Lung (tissue), 11 donors: ENCODE measurements at regions not wholly inside any gene's neighbourhood (a gene's known extent, or its start where the extent isn't known, plus 50 kb on each side); places are given as distances from the start of the nearest gene placed in this dataset.

Experiments used
- ATAC-seq: fragments of 200-7000 bp; cut with Tn5 transposase; one replicate; pipeline ENCODE4 v1.9.1; 2020; ENCODE audit warnings: moderate number of reproducible peaks; ENCODE audit not compliant: insufficient read depth, low FRiP score
- DNase-seq, 3 donors: peaks; one replicate each; pipeline ENCODE4 v3.0.0-alpha.2; 2013 to 2017
- H3K27ac ChIP-seq, 2 donors: one replicate each; pipeline ENCODE4 v1.5.1; 2013; ENCODE audit warnings: mild to moderate bottlenecking in 2 of 2, moderate library complexity in 2 of 2, control low read depth in 1 of 2, inconsistent platforms in 1 of 2, low read depth in 1 of 2, low read length in 1 of 2
- H3K27me3 ChIP-seq, 3 donors: one replicate each; pipeline ENCODE4 v1.5.1; 2013; ENCODE audit warnings: low read length in 2 of 3; ENCODE audit not compliant: control insufficient read depth in 3 of 3, insufficient read depth in 3 of 3
- H3K36me3 ChIP-seq, 4 donors: one replicate each; pipeline ENCODE4 v1.5.1; 2013; ENCODE audit warnings: low read length in 4 of 4, mild to moderate bottlenecking in 1 of 4, moderate library complexity in 1 of 4; ENCODE audit not compliant: control insufficient read depth in 4 of 4, insufficient read depth in 4 of 4
- H3K4me1 ChIP-seq, 5 donors: one replicate each; pipeline ENCODE4 v1.5.1; 2013; ENCODE audit warnings: low read length in 5 of 5, mild to moderate bottlenecking in 2 of 5, moderate library complexity in 1 of 5; ENCODE audit not compliant: control insufficient read depth in 5 of 5, insufficient read depth in 5 of 5
- H3K4me3 ChIP-seq: one replicate; pipeline ENCODE4 v1.5.1; 2013; ENCODE audit warnings: mild to moderate bottlenecking, control low read depth, moderate library complexity
- H3K9ac ChIP-seq, 2 donors: one replicate each; pipeline ENCODE4 v1.5.1; 2013; ENCODE audit warnings: low read length in 2 of 2, control low read depth in 1 of 2; ENCODE audit not compliant: insufficient read depth in 1 of 2
- H3K9me3 ChIP-seq, 4 donors: one replicate each; pipeline ENCODE4 v1.5.1; 2013; ENCODE audit warnings: low read length in 3 of 4, mild to moderate bottlenecking in 1 of 4, moderate library complexity in 1 of 4; ENCODE audit not compliant: control insufficient read depth in 4 of 4, insufficient read depth in 3 of 4
- WGBS, 2 donors: extraction: QIAGEN DNeasy Blood & Tissue Kit; methylation state at CpG; one replicate each; pipeline ENCODE4 v1.1.7; 2013; 5-methylcytosine and 5-hydroxymethylcytosine counted together
- TF ChIP-seq, protein P1 (sequence below): IDR thresholded peaks from 2 replicates; pipeline ENCODE4 v1.5.1; 2012; ENCODE audit warnings: mild to moderate bottlenecking; ENCODE audit errors: control extremely low read depth, extremely low read depth
- donor health status: control.
- donor health status: control.
- donor health status: Bipolar disorder and iron deficiency.
- donor health status: healthy.
- donor health status: DM: yes; HTN: yes; CAD: no.

DNA sequence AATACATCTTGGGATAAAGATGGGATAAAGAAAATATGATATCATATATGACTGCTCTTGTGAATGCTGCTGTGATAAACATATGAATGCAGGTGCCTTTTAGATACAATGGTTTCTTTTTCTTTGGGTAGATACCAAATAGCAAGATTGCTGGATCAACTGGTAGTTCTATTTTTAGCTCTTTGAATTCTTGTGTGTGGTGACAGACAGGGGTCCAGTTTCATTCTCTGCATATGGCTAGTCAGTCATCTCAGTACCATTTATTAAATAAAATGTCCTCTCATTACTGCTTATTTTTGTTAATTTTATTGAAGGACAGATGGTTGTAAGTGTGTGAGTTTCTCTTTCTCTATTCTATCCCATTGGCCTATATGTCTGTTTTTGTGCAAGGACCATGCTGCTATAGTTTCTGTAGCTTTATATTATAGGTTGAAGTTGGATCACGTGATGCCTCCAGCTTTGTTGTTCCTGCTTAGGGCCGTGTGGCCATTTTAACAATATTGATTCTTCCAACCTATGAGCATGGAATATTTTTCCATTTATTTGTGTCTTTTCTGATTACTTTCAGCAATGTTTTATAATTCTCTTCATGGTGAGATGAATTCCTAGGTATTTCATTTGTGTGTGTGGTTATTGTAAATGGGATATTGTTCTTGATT is 1089.8 kb upstream of the CADM2 start:
- H3K4me3 ChIP-seq = no peak overlapping the region
- ATAC-seq (no peak), DNase-seq (no peak)
- H3K27ac ChIP-seq = no peak overlapping the region
- no peaks in the 10 kb centered on the region for H3K4me1 ChIP-seq
- H3K9me3 ChIP-seq = no peaks in the 10 kb centered on the region
- no peaks in the 10 kb centered on the region for H3K36me3 ChIP-seq
- no peak overlapping the region for H3K9ac ChIP-seq
- no peaks in the 10 kb centered on the region for H3K27me3 ChIP-seq
- TF ChIP-seq, protein P1, sequence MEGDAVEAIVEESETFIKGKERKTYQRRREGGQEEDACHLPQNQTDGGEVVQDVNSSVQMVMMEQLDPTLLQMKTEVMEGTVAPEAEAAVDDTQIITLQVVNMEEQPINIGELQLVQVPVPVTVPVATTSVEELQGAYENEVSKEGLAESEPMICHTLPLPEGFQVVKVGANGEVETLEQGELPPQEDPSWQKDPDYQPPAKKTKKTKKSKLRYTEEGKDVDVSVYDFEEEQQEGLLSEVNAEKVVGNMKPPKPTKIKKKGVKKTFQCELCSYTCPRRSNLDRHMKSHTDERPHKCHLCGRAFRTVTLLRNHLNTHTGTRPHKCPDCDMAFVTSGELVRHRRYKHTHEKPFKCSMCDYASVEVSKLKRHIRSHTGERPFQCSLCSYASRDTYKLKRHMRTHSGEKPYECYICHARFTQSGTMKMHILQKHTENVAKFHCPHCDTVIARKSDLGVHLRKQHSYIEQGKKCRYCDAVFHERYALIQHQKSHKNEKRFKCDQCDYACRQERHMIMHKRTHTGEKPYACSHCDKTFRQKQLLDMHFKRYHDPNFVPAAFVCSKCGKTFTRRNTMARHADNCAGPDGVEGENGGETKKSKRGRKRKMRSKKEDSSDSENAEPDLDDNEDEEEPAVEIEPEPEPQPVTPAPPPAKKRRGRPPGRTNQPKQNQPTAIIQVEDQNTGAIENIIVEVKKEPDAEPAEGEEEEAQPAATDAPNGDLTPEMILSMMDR = no peak
- 87 to 91% methylated on average over 2 of the region's 2 CpGs for WGBS, 2 donors

DNA sequence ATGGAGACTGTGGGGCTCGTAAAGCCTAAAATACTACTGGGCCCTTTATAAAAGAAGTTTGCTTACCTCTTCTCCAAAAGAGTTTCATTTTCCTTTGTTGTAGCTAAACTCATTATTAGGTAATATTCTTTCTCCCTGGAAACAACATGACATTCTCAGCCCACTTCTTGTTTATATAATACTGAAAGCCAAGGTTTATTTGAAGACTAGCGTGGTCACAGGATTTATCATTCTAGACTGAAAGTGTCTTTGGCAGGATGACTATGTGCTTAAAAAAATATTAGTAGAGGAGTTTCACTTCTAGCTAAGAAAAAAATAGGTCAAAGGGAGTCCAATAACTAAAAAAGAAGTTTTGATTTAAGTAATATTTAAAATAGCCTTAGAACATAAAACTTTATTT is 1085.2 kb upstream of the CADM2 start:
- DNase-seq (peak in 2 of 3 donors; percentile 16 to 78), ATAC-seq (no peak)
- Histone ChIP-seq H3K36me3 (no peaks in the 10 kb centered on the region), H3K27me3 (no peaks in the 10 kb centered on the region), H3K27ac (no peak overlapping the region), H3K9ac (no peak overlapping the region), H3K9me3 (peaks cover 0 to 3% (median under 1%) of the 10 kb centered on the region in 4 donors), H3K4me3 (no peak overlapping the region), H3K4me1 (no peaks in the 10 kb centered on the region)
- TF ChIP-seq, protein P1 = no peak
- WGBS, 2 donors = 37 to 77% methylated on average over 2 of the region's 2 CpGs

DNA sequence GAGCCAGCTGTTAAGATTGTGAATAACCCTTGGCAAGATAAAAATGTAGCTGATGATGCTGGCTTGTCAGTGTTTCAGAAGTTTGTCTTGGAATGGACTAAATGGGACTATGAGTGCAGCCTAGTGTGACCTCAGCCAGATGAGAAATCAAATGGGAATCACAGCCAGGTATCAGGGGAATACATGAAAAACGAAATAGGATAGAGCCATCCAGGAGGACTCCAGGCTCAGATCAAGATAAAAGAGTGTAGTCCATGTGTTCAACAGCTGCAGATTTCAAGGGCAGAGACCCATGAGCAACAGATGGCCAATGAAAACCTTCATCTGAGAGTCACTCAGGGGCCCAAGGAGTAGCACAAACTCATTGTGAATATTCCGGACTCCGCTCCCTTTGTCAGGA is 1080.9 kb upstream of the CADM2 start:
- ATAC-seq (no peak), DNase-seq (peak in 2 of 3 donors; percentile 4 to 31)

More for the DNA sequence above, 1080.9 kb upstream of the CADM2 start:
- H3K4me3 ChIP-seq = no peak overlapping the region
- peaks cover 0 to 3% (median under 1%) of the 10 kb centered on the region in 4 donors for H3K9me3 ChIP-seq
- H3K4me1 ChIP-seq = no peaks in the 10 kb centered on the region
- no peak overlapping the region for H3K9ac ChIP-seq
- 74 to 84% methylated on average over 3 of the region's 3 CpGs for WGBS, 2 donors
- TF ChIP-seq, protein P1 = no peak
- H3K36me3 ChIP-seq = no peaks in the 10 kb centered on the region
- no peak overlapping the region for H3K27ac ChIP-seq
- no peaks in the 10 kb centered on the region for H3K27me3 ChIP-seq
